ENCODE measurements at regions not wholly inside any gene's neighbourhood (a gene's known extent, or its start where the extent isn't known, plus 50 kb on each side); places are given as distances from the start of the nearest gene placed in this dataset.

DNA sequence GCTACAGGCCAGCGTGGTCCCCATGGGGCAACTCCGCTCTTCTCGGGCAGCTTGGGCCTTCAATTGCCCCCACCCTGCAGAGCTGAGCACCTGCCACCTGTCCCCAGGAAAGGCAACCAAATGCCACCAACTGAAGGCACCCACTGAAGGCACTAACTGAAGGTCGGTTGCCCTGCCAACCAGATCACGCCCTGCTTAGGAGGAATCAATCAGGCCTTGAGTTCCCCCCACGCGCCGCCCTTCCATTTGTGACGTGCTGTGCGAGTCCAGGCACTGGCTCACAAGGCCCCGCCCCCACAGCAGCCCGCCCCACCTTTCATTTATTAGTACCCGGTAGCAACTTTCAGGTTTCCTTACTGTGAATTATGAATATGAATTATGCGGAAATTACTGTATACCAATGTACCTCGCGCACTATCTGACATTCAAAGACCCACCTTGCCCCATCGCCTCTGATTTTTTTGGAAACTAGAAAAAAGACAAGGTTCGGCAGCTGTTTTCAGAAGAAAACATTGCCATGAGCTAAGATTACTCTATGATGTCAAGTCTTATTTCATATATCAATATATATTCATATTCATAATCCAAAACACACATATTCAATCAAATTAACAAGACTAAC, 83.6 kb upstream of the ABI1 start:
- ATAC-seq (no peak), DNase-seq (ENCODE audit: low spot score) (no peak), FAIRE-seq (no peak)
- no peak overlapping the region for H3K27ac ChIP-seq (ENCODE audit: extremely low read length, insufficient read depth, low read length)
- in situ Hi-C loops (cut with HindIII; ENCODE audit: extremely low pct_ligation_motif_present, low pct_unique_long_range_greater_than_20kb) (no loop called here), intact Hi-C loops (cut with micrococcal nuclease; ENCODE audit: unreplicated experiment) (no loop called here)
- ChIA-PET POLR2A (no interaction called here), CTCF (ENCODE audit: low intra/inter-chr PET ratio, low total read pairs) (no interaction called here)
- H3K4me1 ChIP-seq (ENCODE audit: insufficient read depth, low read length) = no peaks in the 10 kb centered on the region
- H3K36me3 ChIP-seq (replicated peaks in 1 of 2; ENCODE audit: control insufficient read depth in 1 of 2, insufficient read depth in 2 of 2, low read length in 2 of 2) = no peaks in the 10 kb centered on the region
- no peak overlapping the region for H3K4me3 ChIP-seq (replicated peaks in 1 of 3; ENCODE audit: insufficient read depth in 1 of 3, low read depth in 2 of 3, low read length in 3 of 3)
- H4K20me1 ChIP-seq (ENCODE audit: insufficient read depth, low read length) = no peaks in the 10 kb centered on the region
- H3K9ac ChIP-seq (ENCODE audit: insufficient read depth, low read depth, low read length) = no peak overlapping the region
- BruUV-seq (replicated peaks) = no TSS peak
- peaks cover 0 to 10% of the 10 kb centered on the region in 2 experiments; a peak in 2 of 5 replicates for H3K27me3 ChIP-seq (ENCODE audit: control insufficient read depth in 1 of 2, insufficient read depth in 2 of 2, low read length in 2 of 2)
- no peak overlapping the region for H2AFZ ChIP-seq (ENCODE audit: low read length)
- H3K79me2 ChIP-seq (ENCODE audit: insufficient read depth, low read length) = no peaks in the 10 kb centered on the region
- no peak for TF ChIP-seq NBN (conservative IDR thresholded peaks at IDR 0.05)
- H3K9me3 ChIP-seq (ENCODE audit: low read length) = no peaks in the 10 kb centered on the region
- no peak overlapping the region for H3K4me2 ChIP-seq (ENCODE audit: low read depth, low read length)
- WGBS (ENCODE audit: low lambda C conversion rate) = 65% methylated on average over 15 of the region's 18 CpGs

GRCh38 chr10:26939962-26940354, 79.2 kb upstream of the ABI1 start:
- no peak for ATAC-seq
- intact Hi-C loops (cut with micrococcal nuclease; ENCODE audit: unreplicated experiment) = no loop called here
- 54% methylated on average over 3 of the region's 8 CpGs for WGBS (ENCODE audit: low lambda C conversion rate)
- CTCF ChIA-PET (ENCODE audit: low intra/inter-chr PET ratio, low total read pairs) = no interaction called here
- DNase-seq (ENCODE audit: low spot score) = no peak
- no peaks in the 10 kb centered on the region for H3K9me3 ChIP-seq (ENCODE audit: low read length)
- no peaks in the 10 kb centered on the region for H3K79me2 ChIP-seq (ENCODE audit: insufficient read depth, low read length)
- in situ Hi-C loops (cut with HindIII; ENCODE audit: extremely low pct_ligation_motif_present, low pct_unique_long_range_greater_than_20kb) = no loop called here
- peaks cover 0 to 12% of the 10 kb centered on the region in 2 experiments; a peak in 1 of 5 replicates for H3K27me3 ChIP-seq (ENCODE audit: control insufficient read depth in 1 of 2, insufficient read depth in 2 of 2, low read length in 2 of 2)
- no peak overlapping the region for H3K4me3 ChIP-seq (replicated peaks in 1 of 3; ENCODE audit: insufficient read depth in 1 of 3, low read depth in 2 of 3, low read length in 3 of 3)
- no peak overlapping the region for H3K9ac ChIP-seq (ENCODE audit: insufficient read depth, low read depth, low read length)
- no peaks in the 10 kb centered on the region for H3K36me3 ChIP-seq (replicated peaks in 1 of 2; ENCODE audit: control insufficient read depth in 1 of 2, insufficient read depth in 2 of 2, low read length in 2 of 2)
- no peaks in the 10 kb centered on the region for H4K20me1 ChIP-seq (ENCODE audit: insufficient read depth, low read length)
- POLR2A ChIA-PET = no interaction called here
- H3K4me1 ChIP-seq (ENCODE audit: insufficient read depth, low read length) = no peaks in the 10 kb centered on the region
- FAIRE-seq = no peak
- no peak overlapping the region for H3K4me2 ChIP-seq (ENCODE audit: low read depth, low read length)
- no peak overlapping the region for H2AFZ ChIP-seq (ENCODE audit: low read length)
- no TSS peak for BruUV-seq (replicated peaks)
- H3K27ac ChIP-seq (ENCODE audit: extremely low read length, insufficient read depth, low read length) = no peak overlapping the region
- TF ChIP-seq FOSL1 (CRISPR knock-in tag; IDR thresholded peaks at IDR 0.05; ENCODE audit: borderline replicate concordance) = no peak
- no peak for TF ChIP-seq SNRNP70 (IDR thresholded peaks at IDR 0.05; ENCODE audit: low read depth, low read length)
- TF ChIP-seq ZFP1 (CRISPR knock-in tag; IDR thresholded peaks at IDR 0.05) = no peak
- no peak for TF ChIP-seq ZNF598 (CRISPR knock-in tag; IDR thresholded peaks at IDR 0.05; ENCODE audit: borderline replicate concordance)
- TF ChIP-seq ATF7 (IDR thresholded peaks at IDR 0.05) = no peak
- no peak for TF ChIP-seq ATF7 (CRISPR knock-in tag; IDR thresholded peaks at IDR 0.05)
- TF ChIP-seq NFATC3 (CRISPR knock-in tag; IDR thresholded peaks at IDR 0.05) = no peak
- TF ChIP-seq, protein P1, sequence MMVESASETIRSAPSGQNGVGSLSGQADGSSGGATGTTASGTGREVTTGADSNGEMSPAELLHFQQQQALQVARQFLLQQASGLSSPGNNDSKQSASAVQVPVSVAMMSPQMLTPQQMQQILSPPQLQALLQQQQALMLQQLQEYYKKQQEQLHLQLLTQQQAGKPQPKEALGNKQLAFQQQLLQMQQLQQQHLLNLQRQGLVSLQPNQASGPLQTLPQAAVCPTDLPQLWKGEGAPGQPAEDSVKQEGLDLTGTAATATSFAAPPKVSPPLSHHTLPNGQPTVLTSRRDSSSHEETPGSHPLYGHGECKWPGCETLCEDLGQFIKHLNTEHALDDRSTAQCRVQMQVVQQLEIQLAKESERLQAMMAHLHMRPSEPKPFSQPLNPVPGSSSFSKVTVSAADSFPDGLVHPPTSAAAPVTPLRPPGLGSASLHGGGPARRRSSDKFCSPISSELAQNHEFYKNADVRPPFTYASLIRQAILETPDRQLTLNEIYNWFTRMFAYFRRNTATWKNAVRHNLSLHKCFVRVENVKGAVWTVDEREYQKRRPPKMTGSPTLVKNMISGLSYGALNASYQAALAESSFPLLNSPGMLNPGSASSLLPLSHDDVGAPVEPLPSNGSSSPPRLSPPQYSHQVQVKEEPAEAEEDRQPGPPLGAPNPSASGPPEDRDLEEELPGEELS (CRISPR knock-in tag; IDR thresholded peaks at IDR 0.05) = no peak
- no peak for TF ChIP-seq KLF16 (CRISPR knock-in tag; IDR thresholded peaks at IDR 0.05)
- TF ChIP-seq ZNF207 (IDR thresholded peaks at IDR 0.05; ENCODE audit: borderline replicate concordance) = no peak
- TF ChIP-seq, protein P2, sequence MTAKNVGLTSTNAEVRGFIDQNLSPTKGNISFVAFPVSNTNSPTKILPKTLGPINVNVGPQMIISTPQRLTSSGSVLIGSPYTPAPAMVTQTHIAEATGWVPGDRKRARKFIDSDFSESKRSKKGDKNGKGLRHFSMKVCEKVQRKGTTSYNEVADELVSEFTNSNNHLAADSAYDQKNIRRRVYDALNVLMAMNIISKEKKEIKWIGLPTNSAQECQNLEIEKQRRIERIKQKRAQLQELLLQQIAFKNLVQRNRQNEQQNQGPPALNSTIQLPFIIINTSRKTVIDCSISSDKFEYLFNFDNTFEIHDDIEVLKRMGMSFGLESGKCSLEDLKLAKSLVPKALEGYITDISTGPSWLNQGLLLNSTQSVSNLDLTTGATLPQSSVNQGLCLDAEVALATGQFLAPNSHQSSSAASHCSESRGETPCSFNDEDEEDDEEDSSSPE (CRISPR knock-in tag; IDR thresholded peaks at IDR 0.05) = no peak
- no peak for TF ChIP-seq ZBTB37 (CRISPR knock-in tag; IDR thresholded peaks at IDR 0.05)
